Neural progenitor cell (in vitro differentiated cells): ENCODE measurements at regions not wholly inside any gene's neighbourhood (a gene's known extent, or its start where the extent isn't known, plus 50 kb on each side); places are given as distances from the start of the nearest gene placed in this dataset.
"Not testable (repeated sequence)": the region's sequence is repeated elsewhere in the genome, so short reads cannot be mapped to it uniquely, and the experiment has no call there.

Experiments used
- EZH2 ChIP-seq: fragments of 200-600 bp; sonication (generic); IDR thresholded peaks from 2 replicates; pipeline ENCODE4 v1.6.1; 2017; ENCODE audit warnings: antibody characterized with exemption, mild to moderate bottlenecking, moderate library complexity
- TF ChIP-seq, protein P1 (sequence below): fragments of 200-600 bp; sonication (generic); IDR thresholded peaks from 2 replicates; pipeline ENCODE4 v1.5.1; 2017; ENCODE audit warnings: antibody characterized with exemption, mild to moderate bottlenecking

DNA sequence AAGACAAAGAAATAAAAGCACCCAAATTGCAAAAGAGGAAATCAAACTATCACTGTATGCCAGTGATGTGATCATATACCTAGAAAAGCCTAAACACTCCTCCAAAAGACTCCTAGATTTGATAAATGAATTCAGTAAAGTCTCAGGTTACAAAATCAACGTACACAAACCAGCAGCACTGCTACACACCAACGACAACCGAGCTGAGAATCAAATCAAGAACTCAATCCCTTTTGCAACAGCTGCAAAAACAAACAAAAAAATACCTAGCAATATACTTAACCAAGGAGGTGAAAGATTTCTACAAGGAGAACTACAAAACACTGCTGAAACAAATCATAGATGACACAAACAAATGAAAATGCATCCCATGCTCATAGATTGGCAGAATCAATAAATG is 92.1 kb upstream of the PALMD start:
- TF ChIP-seq, protein P1, sequence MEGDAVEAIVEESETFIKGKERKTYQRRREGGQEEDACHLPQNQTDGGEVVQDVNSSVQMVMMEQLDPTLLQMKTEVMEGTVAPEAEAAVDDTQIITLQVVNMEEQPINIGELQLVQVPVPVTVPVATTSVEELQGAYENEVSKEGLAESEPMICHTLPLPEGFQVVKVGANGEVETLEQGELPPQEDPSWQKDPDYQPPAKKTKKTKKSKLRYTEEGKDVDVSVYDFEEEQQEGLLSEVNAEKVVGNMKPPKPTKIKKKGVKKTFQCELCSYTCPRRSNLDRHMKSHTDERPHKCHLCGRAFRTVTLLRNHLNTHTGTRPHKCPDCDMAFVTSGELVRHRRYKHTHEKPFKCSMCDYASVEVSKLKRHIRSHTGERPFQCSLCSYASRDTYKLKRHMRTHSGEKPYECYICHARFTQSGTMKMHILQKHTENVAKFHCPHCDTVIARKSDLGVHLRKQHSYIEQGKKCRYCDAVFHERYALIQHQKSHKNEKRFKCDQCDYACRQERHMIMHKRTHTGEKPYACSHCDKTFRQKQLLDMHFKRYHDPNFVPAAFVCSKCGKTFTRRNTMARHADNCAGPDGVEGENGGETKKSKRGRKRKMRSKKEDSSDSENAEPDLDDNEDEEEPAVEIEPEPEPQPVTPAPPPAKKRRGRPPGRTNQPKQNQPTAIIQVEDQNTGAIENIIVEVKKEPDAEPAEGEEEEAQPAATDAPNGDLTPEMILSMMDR, result not testable (repeated sequence)
- not testable (repeated sequence) for TF ChIP-seq EZH2
